Germinal center (tissue), 1 donor: ENCODE measurements at regions not wholly inside any gene's neighbourhood (a gene's known extent, or its start where the extent isn't known, plus 50 kb on each side); places are given as distances from the start of the nearest gene placed in this dataset.

Experiments used
- DNase-seq: peaks from one replicate; pipeline ENCODE4 v3.0.0; 2012; ENCODE audit warnings: mixed read lengths, low spot score

- no peak for DNase-seq
Observed at GRCh38 chr4:17170131-17170530, 271.7 kb upstream of the LDB2 start.

GRCh38 chr4:17169699-17170098, 271.3 kb upstream of the LDB2 start:
- DNase-seq, result no peak

- DNase-seq, result no peak
Observed at GRCh38 chr4:17168571-17168970, 270.1 kb upstream of the LDB2 start.

- DNase-seq, result no peak
Observed at GRCh38 chr4:17166954-17167353, 268.5 kb upstream of the LDB2 start.

GRCh38 chr4:17165286-17165685, 266.8 kb upstream of the LDB2 start:
- no peak for DNase-seq

- DNase-seq, result no peak
Observed at GRCh38 chr4:17164666-17165065, 266.2 kb upstream of the LDB2 start.

GRCh38 chr4:17163156-17163771, 264.8 kb upstream of the LDB2 start:
- no peak for DNase-seq

GRCh38 chr4:17157304-17157703, 258.9 kb upstream of the LDB2 start:
- DNase-seq, result no peak

- no peak for DNase-seq
Observed at GRCh38 chr4:17155486-17155885, 257.0 kb upstream of the LDB2 start.

- DNase-seq, result no peak
Observed at GRCh38 chr4:17153572-17153971, 255.1 kb upstream of the LDB2 start.

- DNase-seq, result no peak
Observed at GRCh38 chr4:17152941-17153540, 254.6 kb upstream of the LDB2 start.

- no peak for DNase-seq
Observed at GRCh38 chr4:17142232-17142711, 243.8 kb upstream of the LDB2 start.

- no peak for DNase-seq
Observed at GRCh38 chr4:17138847-17139246, 240.4 kb upstream of the LDB2 start.

- DNase-seq, result no peak
Observed at GRCh38 chr4:17134565-17134964, 236.1 kb upstream of the LDB2 start.

- DNase-seq, result no peak
Observed at GRCh38 chr4:17134100-17134499, 235.7 kb upstream of the LDB2 start.

- no peak for DNase-seq
Observed at GRCh38 chr4:17132226-17132625, 233.8 kb upstream of the LDB2 start.

GRCh38 chr4:17128268-17128667, 229.8 kb upstream of the LDB2 start:
- no peak for DNase-seq

- no peak for DNase-seq
Observed at GRCh38 chr4:17126321-17126966, 228.0 kb upstream of the LDB2 start.

- DNase-seq, result no peak
Observed at GRCh38 chr4:17124767-17125166, 226.3 kb upstream of the LDB2 start.

GRCh38 chr4:17120761-17121160, 222.3 kb upstream of the LDB2 start:
- no peak for DNase-seq

- no peak for DNase-seq
Observed at GRCh38 chr4:17117746-17118145, 219.3 kb upstream of the LDB2 start.

GRCh38 chr4:17115583-17115982, 217.1 kb upstream of the LDB2 start:
- no peak for DNase-seq

GRCh38 chr4:17112292-17112659, 213.8 kb upstream of the LDB2 start:
- peak; percentile 4 for DNase-seq

GRCh38 chr4:17109126-17109525, 210.7 kb upstream of the LDB2 start:
- DNase-seq, result no peak
